Amniotic epithelial cell (primary cell): ENCODE measurements at regions not wholly inside any gene's neighbourhood (a gene's known extent, or its start where the extent isn't known, plus 50 kb on each side); places are given as distances from the start of the nearest gene placed in this dataset.

Experiments used
- DNase-seq: peaks from one replicate; pipeline ENCODE4 v3.0.0-alpha.2; 2010; ENCODE audit warnings: low read depth

GRCh38 chr5:174159327-174160114, 114.0 kb downstream of the NSG2 start:
- DNase-seq = no peak

- DNase-seq = no peak
These were observed 119.9 kb downstream of the NSG2 start for GRCh38 chr5:174165406-174165805.

- DNase-seq = no peak
These were observed 120.9 kb downstream of the NSG2 start for GRCh38 chr5:174166231-174167079.

- no peak for DNase-seq
These were observed 121.8 kb downstream of the NSG2 start for GRCh38 chr5:174167080-174167910.

GRCh38 chr5:174172152-174172551, 126.6 kb downstream of the NSG2 start:
- DNase-seq = no peak

GRCh38 chr5:174172566-174172965, 127.1 kb downstream of the NSG2 start:
- DNase-seq = no peak

- no peak for DNase-seq
These were observed 128.3 kb downstream of the NSG2 start for GRCh38 chr5:174173766-174174165.

GRCh38 chr5:174175716-174176268, 130.3 kb downstream of the NSG2 start:
- no peak for DNase-seq

- DNase-seq = no peak
These were observed 131.0 kb downstream of the NSG2 start for GRCh38 chr5:174176511-174176910.

- no peak for DNase-seq
These were observed 132.0 kb downstream of the NSG2 start for GRCh38 chr5:174177531-174177930.

GRCh38 chr5:174177976-174178605, 132.6 kb downstream of the NSG2 start:
- no peak for DNase-seq

- DNase-seq = no peak
These were observed 135.1 kb downstream of the NSG2 start for GRCh38 chr5:174180639-174181038.

GRCh38 chr5:174182111-174182510, 136.6 kb downstream of the NSG2 start:
- DNase-seq = no peak

- DNase-seq = no peak
These were observed 138.2 kb downstream of the NSG2 start for GRCh38 chr5:174183701-174184100.

GRCh38 chr5:174185506-174185905, 140.0 kb downstream of the NSG2 start:
- DNase-seq = no peak

GRCh38 chr5:174186096-174186695, 140.7 kb downstream of the NSG2 start:
- no peak for DNase-seq

GRCh38 chr5:174187001-174187400, 141.5 kb downstream of the NSG2 start:
- DNase-seq = no peak

GRCh38 chr5:174187481-174187880, 142.0 kb downstream of the NSG2 start:
- no peak for DNase-seq

- no peak for DNase-seq
These were observed 142.8 kb downstream of the NSG2 start for GRCh38 chr5:174188295-174188694.

GRCh38 chr5:174189654-174190541, 144.4 kb downstream of the NSG2 start:
- DNase-seq = no peak
